ENCODE measurements at regions not wholly inside any gene's neighbourhood (a gene's known extent, or its start where the extent isn't known, plus 50 kb on each side); places are given as distances from the start of the nearest gene placed in this dataset.

- TF ChIP-seq POLR2A (IDR thresholded peaks at IDR 0.05): no peak
- no peak for TF ChIP-seq CTCF (IDR thresholded peaks at IDR 0.05)
- no peak for TF ChIP-seq EP300 (IDR thresholded peaks at IDR 0.05)
These were observed 143.2 kb upstream of the SERTAD2 start for GRCh38 chr2:64796926-64797325.
